PC-9 (cell line): ENCODE measurements at regions not wholly inside any gene's neighbourhood (a gene's known extent, or its start where the extent isn't known, plus 50 kb on each side); places are given as distances from the start of the nearest gene placed in this dataset.

Experiments used
- CTCF ChIP-seq: fragments of 200-600 bp; sonication (generic); conservative IDR thresholded peaks from 2 replicates; pipeline ENCODE4 v1.6.1; 2017; ENCODE audit warnings: mixed run types, antibody characterized with exemption, mild to moderate bottlenecking, moderate library complexity
- EZH2 ChIP-seq: fragments of 200-600 bp; sonication (generic); IDR thresholded peaks from 2 replicates; pipeline ENCODE4 v1.8.0; 2017; ENCODE audit warnings: antibody characterized with exemption, low read depth

- TF ChIP-seq CTCF = no peak
- TF ChIP-seq EZH2 = no peak
These were observed 453.2 kb downstream of the TNS3 start for GRCh38 chr7:47128700-47129099.
